Sigmoid colon (tissue), 6 donors: ENCODE measurements at regions not wholly inside any gene's neighbourhood (a gene's known extent, or its start where the extent isn't known, plus 50 kb on each side); places are given as distances from the start of the nearest gene placed in this dataset.

Source experiments
- DNase-seq: peaks from one replicate; pipeline ENCODE4 v3.0.0-alpha.2; 2019
- H3K27ac ChIP-seq, 4 donors: fragments of 200-600 bp; sonication (generic); one replicate each; pipeline ENCODE4 v1.5.1; 2016 to 2019; ENCODE audit warnings: mild to moderate bottlenecking in 1 of 4
- H3K27me3 ChIP-seq, 3 donors: fragments of 200-600 bp; sonication (generic); one replicate each; pipeline ENCODE4 v1.5.1; 2019; ENCODE audit warnings: mild to moderate bottlenecking in 1 of 3
- H3K36me3 ChIP-seq, 4 donors: fragments of 200-600 bp; sonication (generic); one replicate each; pipeline ENCODE4 v1.5.1; 2016 to 2019
- H3K4me1 ChIP-seq, 4 donors: fragments of 200-600 bp; sonication (generic); one replicate each; pipeline ENCODE4 v1.5.1; 2017 to 2019
- H3K4me3 ChIP-seq, 4 donors: fragments of 200-600 bp; sonication (generic); one replicate each; pipeline ENCODE4 v1.5.1; 2017 to 2019; ENCODE audit warnings: mild to moderate bottlenecking in 2 of 4, moderate library complexity in 1 of 4
- H3K9me3 ChIP-seq, 4 donors: fragments of 200-600 bp in 3 of 4; sonication (generic) in 3 of 4; one replicate each; pipeline versions ENCODE4 v1.5.1 to v1.6.1; 2013 to 2019
- EP300 ChIP-seq, 4 donors: sonication (generic); formaldehyde crosslinking; IDR thresholded peaks; one replicate each; pipeline ENCODE4 v1.6.1; 2017; ENCODE audit warnings: antibody characterized with exemption in 4 of 4
- POLR2A ChIP-seq, 2 donors: fragments of 450-650 bp; IDR thresholded peaks; one replicate each; pipeline ENCODE4 v1.6.1; 2016; ENCODE audit warnings: antibody characterized with exemption in 2 of 2, mild to moderate bottlenecking in 2 of 2, moderate library complexity in 2 of 2
- POLR2AphosphoS5 ChIP-seq, 4 donors: sonication (generic); formaldehyde crosslinking; IDR thresholded peaks; one replicate each; pipeline ENCODE4 v1.6.1; 2017; ENCODE audit warnings: antibody characterized with exemption in 4 of 4
- WGBS, 2 donors: extraction: QIAGEN DNeasy Blood & Tissue Kit; methylation state at CpG; one replicate each; pipeline ENCODE4 v1.1.7; 2013; 5-methylcytosine and 5-hydroxymethylcytosine counted together
- intact Hi-C: fragments of 100-400 bp; cut with DNase I; formaldehyde crosslinking; loops from one replicate; pipeline ENCODE4 v1.15.1; 2023
- TF ChIP-seq, protein P1 (sequence below), 4 experiments: fragments of 450-650 bp in 3 of 4; fragments of 200-600 bp in 1 of 4; IDR thresholded peaks; one replicate each; pipeline ENCODE4 v1.5.1; 2016 to 2019; ENCODE audit warnings: antibody characterized with exemption in 4 of 4, mild to moderate bottlenecking in 3 of 4, moderate library complexity in 2 of 4
- donor health status: healthy with polysubstance abuse.
- donor health status: healthy.

GRCh38 chr7:125661-126060 lies 66.7 kb upstream of the FAM20C start:
- WGBS, 2 donors, result 90 to 95% methylated on average over 8 of the region's 8 CpGs
- TF ChIP-seq, protein P1, sequence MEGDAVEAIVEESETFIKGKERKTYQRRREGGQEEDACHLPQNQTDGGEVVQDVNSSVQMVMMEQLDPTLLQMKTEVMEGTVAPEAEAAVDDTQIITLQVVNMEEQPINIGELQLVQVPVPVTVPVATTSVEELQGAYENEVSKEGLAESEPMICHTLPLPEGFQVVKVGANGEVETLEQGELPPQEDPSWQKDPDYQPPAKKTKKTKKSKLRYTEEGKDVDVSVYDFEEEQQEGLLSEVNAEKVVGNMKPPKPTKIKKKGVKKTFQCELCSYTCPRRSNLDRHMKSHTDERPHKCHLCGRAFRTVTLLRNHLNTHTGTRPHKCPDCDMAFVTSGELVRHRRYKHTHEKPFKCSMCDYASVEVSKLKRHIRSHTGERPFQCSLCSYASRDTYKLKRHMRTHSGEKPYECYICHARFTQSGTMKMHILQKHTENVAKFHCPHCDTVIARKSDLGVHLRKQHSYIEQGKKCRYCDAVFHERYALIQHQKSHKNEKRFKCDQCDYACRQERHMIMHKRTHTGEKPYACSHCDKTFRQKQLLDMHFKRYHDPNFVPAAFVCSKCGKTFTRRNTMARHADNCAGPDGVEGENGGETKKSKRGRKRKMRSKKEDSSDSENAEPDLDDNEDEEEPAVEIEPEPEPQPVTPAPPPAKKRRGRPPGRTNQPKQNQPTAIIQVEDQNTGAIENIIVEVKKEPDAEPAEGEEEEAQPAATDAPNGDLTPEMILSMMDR (IDR thresholded peaks at IDR 0.05), result no peak
- no peak for TF ChIP-seq POLR2A (IDR thresholded peaks at IDR 0.05)
- Histone ChIP-seq H3K9me3 (no peaks in the 10 kb centered on the region), H3K4me1 (peaks cover 0 to 14% (median 13%) of the 10 kb centered on the region in 4 donors), H3K27me3 (no peaks in the 10 kb centered on the region), H3K27ac (no peak overlapping the region), H3K4me3 (no peak overlapping the region), H3K36me3 (no peaks in the 10 kb centered on the region)
- intact Hi-C loops, result no loop called here
- DNase-seq, result no peak

DNA sequence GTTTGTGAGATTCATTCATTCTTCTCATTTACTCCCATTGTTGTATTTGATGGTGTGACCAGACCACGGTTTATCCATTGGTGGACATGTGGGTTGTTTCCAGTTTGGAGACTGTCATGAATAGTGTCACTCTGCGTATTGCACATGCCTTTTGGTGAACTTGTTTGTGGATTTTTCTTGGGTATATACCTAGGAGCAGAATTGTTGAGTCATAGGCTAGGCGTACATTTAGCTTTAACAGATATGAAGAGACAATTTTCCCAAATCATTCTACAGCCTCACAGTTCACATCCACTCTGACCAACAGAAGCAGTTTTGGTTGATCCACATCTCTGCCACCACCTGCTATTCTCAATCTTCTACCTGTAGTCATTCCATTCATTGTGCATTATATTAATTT lies 66.0 kb upstream of the FAM20C start:
- no peak for DNase-seq
- WGBS, 2 donors, result 92 to 95% methylated on average over 3 of the region's 3 CpGs
- Histone ChIP-seq H3K27me3 (no peaks in the 10 kb centered on the region), H3K36me3 (no peaks in the 10 kb centered on the region), H3K9me3 (no peaks in the 10 kb centered on the region), H3K4me3 (no peak overlapping the region), H3K27ac (no peak overlapping the region), H3K4me1 (peaks cover 0 to 21% (median 19%) of the 10 kb centered on the region in 4 donors)
- TF ChIP-seq POLR2AphosphoS5 (IDR thresholded peaks at IDR 0.05), result no peak
- TF ChIP-seq EP300 (IDR thresholded peaks at IDR 0.05), result no peak
- no peak for TF ChIP-seq POLR2A (IDR thresholded peaks at IDR 0.05)
- intact Hi-C loops, result no loop called here

GRCh38 chr7:127064-127598 lies 65.2 kb upstream of the FAM20C start:
- TF ChIP-seq, protein P1 (IDR thresholded peaks at IDR 0.05), result no peak
- no peak for TF ChIP-seq POLR2AphosphoS5 (IDR thresholded peaks at IDR 0.05)
- no peak for TF ChIP-seq EP300 (IDR thresholded peaks at IDR 0.05)
- TF ChIP-seq POLR2A (IDR thresholded peaks at IDR 0.05), result no peak
- DNase-seq, result peak; percentile 56
- intact Hi-C loops, result no loop called here
- Histone ChIP-seq H3K27me3 (no peaks in the 10 kb centered on the region), H3K27ac (no peak overlapping the region), H3K36me3 (no peaks in the 10 kb centered on the region), H3K9me3 (no peaks in the 10 kb centered on the region), H3K4me3 (no peak overlapping the region), H3K4me1 (peaks cover 0 to 29% (median 26%) of the 10 kb centered on the region in 4 donors)
- WGBS, 2 donors, result 85 to 88% methylated on average over 14 of the region's 14 CpGs

DNA sequence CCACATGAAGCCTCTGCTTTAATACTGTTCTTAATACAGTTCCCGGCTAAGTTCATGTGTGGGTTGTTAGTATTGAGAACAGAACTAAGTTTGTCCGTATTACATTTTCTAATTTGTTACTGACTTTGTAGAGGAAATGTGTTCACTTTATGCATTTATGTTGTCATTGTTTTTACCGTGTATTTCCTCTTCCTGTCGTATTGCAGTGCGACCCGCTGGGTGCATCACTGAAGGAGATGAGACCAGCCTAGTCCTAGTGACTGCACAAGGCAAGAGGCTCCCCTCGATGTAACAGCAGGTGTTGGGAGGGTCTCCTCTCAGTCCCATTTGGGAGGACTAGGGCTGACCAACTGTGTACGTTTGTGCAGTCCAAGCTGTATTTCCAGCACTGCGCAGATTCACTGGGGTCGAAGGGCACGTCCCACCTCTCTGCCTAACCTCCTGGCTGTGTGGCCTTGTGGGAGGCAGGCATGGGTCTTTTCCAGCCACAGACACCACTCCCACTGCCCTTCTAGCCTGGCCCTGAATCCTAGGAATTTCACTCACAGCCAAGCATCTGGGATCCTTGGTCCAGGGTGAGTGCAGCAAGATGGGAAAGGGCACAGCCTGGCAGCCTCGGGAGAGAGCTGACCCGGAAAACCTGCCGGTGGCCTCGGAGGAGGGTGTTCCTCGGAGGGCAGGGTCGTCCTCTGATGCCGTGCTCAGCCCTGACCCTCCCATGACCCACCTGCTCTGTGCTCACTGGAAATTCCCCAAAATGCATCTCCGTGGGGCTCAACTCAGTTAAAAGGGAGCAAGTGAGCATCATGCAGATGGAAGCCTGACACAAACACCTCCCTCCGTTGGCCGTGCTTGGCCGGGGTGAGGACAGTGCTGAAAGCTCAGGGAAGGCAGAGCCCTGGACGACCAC lies 63.9 kb upstream of the FAM20C start:
- H3K9me3 ChIP-seq, result no peaks in the 10 kb centered on the region
- intact Hi-C loops, result no loop called here
- H3K4me1 ChIP-seq, result peaks cover 0 to 31% (median 26%) of the 10 kb centered on the region in 4 donors
- WGBS, 2 donors, result 68 to 80% methylated on average over 23 of the region's 23 CpGs
- no peak overlapping the region for H3K4me3 ChIP-seq
- no peaks in the 10 kb centered on the region for H3K27me3 ChIP-seq
- TF ChIP-seq, protein P1 (IDR thresholded peaks at IDR 0.05), result no peak
- TF ChIP-seq POLR2A (IDR thresholded peaks at IDR 0.05) (no peak), POLR2AphosphoS5 (IDR thresholded peaks at IDR 0.05) (no peak), EP300 (IDR thresholded peaks at IDR 0.05) (no peak)
- no peaks in the 10 kb centered on the region for H3K36me3 ChIP-seq
- no peak overlapping the region for H3K27ac ChIP-seq
- DNase-seq, result no peak

DNA sequence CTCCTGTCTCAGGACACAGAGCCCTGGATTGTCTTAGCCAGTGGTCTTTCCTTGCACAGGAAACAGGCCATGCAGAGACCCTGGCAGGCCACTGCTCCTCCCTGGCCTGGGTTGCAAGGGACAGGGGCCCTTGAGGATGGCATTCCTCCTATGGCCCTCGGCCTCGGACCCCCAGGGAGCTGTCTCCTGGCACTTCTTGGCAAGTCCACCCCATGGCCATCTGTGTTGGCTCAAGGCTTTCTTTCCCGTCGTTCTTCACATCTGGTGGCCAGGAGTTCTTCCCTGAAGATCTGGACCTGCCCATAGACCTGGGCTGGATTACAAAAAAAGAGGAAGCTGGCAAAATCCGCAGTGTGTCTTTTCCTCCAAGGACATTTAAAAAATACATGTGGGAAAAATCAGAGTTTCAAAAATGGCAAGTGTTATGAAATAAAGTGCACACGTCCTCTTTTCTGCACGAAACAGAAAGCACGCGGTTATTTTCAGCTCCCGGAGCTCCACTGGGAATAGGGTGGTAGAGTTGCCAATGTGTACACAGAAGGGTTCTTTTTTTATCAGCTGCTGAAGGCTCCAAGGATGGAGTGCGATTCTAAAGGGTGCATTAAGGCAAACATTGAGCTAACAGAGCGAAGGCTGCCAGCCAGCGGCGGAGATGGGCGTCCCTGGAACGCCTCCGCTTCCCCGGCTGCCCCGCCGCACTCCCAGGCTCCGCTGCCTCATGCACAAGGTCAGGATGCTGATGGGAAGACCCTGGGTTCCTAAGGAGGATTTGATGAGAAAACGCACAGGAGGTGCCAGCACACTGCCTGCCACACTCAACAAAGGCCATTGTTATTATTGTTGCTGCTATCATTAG lies 62.8 kb upstream of the FAM20C start:
- Histone ChIP-seq H3K27ac (peak overlapping the region; percentile 63 to 75 (median 65)), H3K36me3 (no peaks in the 10 kb centered on the region), H3K27me3 (no peaks in the 10 kb centered on the region), H3K4me3 (peak overlapping the region in 3 of 4 donors; percentile 15 to 25 (median 20)), H3K4me1 (peaks cover 0 to 31% (median 26%) of the 10 kb centered on the region in 4 donors), H3K9me3 (no peaks in the 10 kb centered on the region)
- intact Hi-C loops, result no loop called here
- TF ChIP-seq POLR2AphosphoS5 (IDR thresholded peaks at IDR 0.05), result peak in 2 of 4 donors; percentile 35 to 39
- TF ChIP-seq, protein P1 (IDR thresholded peaks at IDR 0.05), result no peak
- no peak for TF ChIP-seq POLR2A (IDR thresholded peaks at IDR 0.05)
- TF ChIP-seq EP300 (IDR thresholded peaks at IDR 0.05), result no peak
- 68 to 80% methylated on average over 22 of the region's 22 CpGs for WGBS, 2 donors
- DNase-seq, result no peak
